GM18861 (cell line): ENCODE measurements at regions not wholly inside any gene's neighbourhood (a gene's known extent, or its start where the extent isn't known, plus 50 kb on each side); places are given as distances from the start of the nearest gene placed in this dataset.

ENCODE experiments used
- ATAC-seq: cut with Tn5 transposase; IDR thresholded peaks from one replicate; pipeline ENCODE4 v1.9.1; 2021; ENCODE audit not compliant: unreplicated experiment

GRCh38 chr11:35076201-35077100, 62.5 kb upstream of the CD44 start:
- no peak for ATAC-seq

GRCh38 chr11:35077709-35078469, 61.1 kb upstream of the CD44 start:
- peak; percentile 58 for ATAC-seq

- ATAC-seq, result no peak
These were observed 60.6 kb upstream of the CD44 start for GRCh38 chr11:35078470-35078735.

GRCh38 chr11:35079611-35080010, 59.4 kb upstream of the CD44 start:
- ATAC-seq, result no peak

- peak; percentile 58 for ATAC-seq
These were observed 56.4 kb upstream of the CD44 start for GRCh38 chr11:35082321-35083180.

GRCh38 chr11:35083181-35083430, 55.9 kb upstream of the CD44 start:
- no peak for ATAC-seq

- ATAC-seq, result peak; percentile 71
These were observed 55.3 kb upstream of the CD44 start for GRCh38 chr11:35083431-35084238.

GRCh38 chr11:35084817-35085440, 54.0 kb upstream of the CD44 start:
- ATAC-seq, result no peak

GRCh38 chr11:35085531-35086165, 53.3 kb upstream of the CD44 start:
- no peak for ATAC-seq

- ATAC-seq, result no peak
These were observed 51.3 kb upstream of the CD44 start for GRCh38 chr11:35087648-35088047.

GRCh38 chr11:35088226-35088625, 50.7 kb upstream of the CD44 start:
- no peak for ATAC-seq

- no peak for ATAC-seq
These were observed 50.3 kb upstream of the CD44 start for GRCh38 chr11:35088676-35089075.
